G401 (cell line): ENCODE measurements at regions not wholly inside any gene's neighbourhood (a gene's known extent, or its start where the extent isn't known, plus 50 kb on each side); places are given as distances from the start of the nearest gene placed in this dataset.

Source experiments
- DNase-seq: peaks from one replicate; pipeline ENCODE4 v3.0.0-alpha.2; 2015; ENCODE audit warnings: low spot score
- in situ Hi-C: cut with HindIII; loops from 2 replicates; pipeline ENCODE4 v1.10.0; 2016; ENCODE audit warnings: low sequenced_read_pairs, mixed read lengths

GRCh38 chr11:69348414-69349235, 54.7 kb downstream of the MYEOV start:
- in situ Hi-C loops, result no loop called here
- no peak for DNase-seq

- in situ Hi-C loops, result no loop called here
- no peak for DNase-seq
Observed at GRCh38 chr11:69350040-69350439, 56.1 kb downstream of the MYEOV start.

- DNase-seq, result no peak
- in situ Hi-C loops, result no loop called here
Observed at GRCh38 chr11:69350596-69350995, 56.6 kb downstream of the MYEOV start.

GRCh38 chr11:69351460-69351859, 57.5 kb downstream of the MYEOV start:
- in situ Hi-C loops, result no loop called here
- no peak for DNase-seq

GRCh38 chr11:69352166-69352565, 58.2 kb downstream of the MYEOV start:
- in situ Hi-C loops, result no loop called here
- DNase-seq, result no peak

GRCh38 chr11:69352715-69353319, 58.9 kb downstream of the MYEOV start:
- no peak for DNase-seq
- in situ Hi-C loops, result no loop called here

GRCh38 chr11:69353696-69354544, 60.0 kb downstream of the MYEOV start:
- no peak for DNase-seq

GRCh38 chr11:69354545-69354897, 60.6 kb downstream of the MYEOV start:
- no peak for DNase-seq
- in situ Hi-C loops, result no loop called here

More at GRCh38 chr11:69353696-69354544, 60.0 kb downstream of the MYEOV start:
- in situ Hi-C loops, result no loop called here

GRCh38 chr11:69355346-69355940, 61.5 kb downstream of the MYEOV start:
- DNase-seq, result no peak
- in situ Hi-C loops, result no loop called here

GRCh38 chr11:69355959-69356702, 62.2 kb downstream of the MYEOV start:
- in situ Hi-C loops, result no loop called here
- no peak for DNase-seq

- no peak for DNase-seq
- in situ Hi-C loops, result no loop called here
Observed at GRCh38 chr11:69356703-69357457, 62.9 kb downstream of the MYEOV start.

GRCh38 chr11:69357458-69358397, 63.8 kb downstream of the MYEOV start:
- no peak for DNase-seq
- in situ Hi-C loops, result no loop called here

GRCh38 chr11:69358398-69359020, 64.6 kb downstream of the MYEOV start:
- in situ Hi-C loops, result no loop called here
- DNase-seq, result no peak

- DNase-seq, result no peak
Observed at GRCh38 chr11:69359735-69360480, 66.0 kb downstream of the MYEOV start.

GRCh38 chr11:69360606-69361005, 66.7 kb downstream of the MYEOV start:
- no peak for DNase-seq
- in situ Hi-C loops, result no loop called here

More at GRCh38 chr11:69359735-69360480, 66.0 kb downstream of the MYEOV start:
- in situ Hi-C loops, result no loop called here

GRCh38 chr11:69361048-69361447, 67.1 kb downstream of the MYEOV start:
- DNase-seq, result no peak

More at GRCh38 chr11:69361048-69361447, 67.1 kb downstream of the MYEOV start:
- in situ Hi-C loops, result no loop called here
